ENCODE measurements at regions not wholly inside any gene's neighbourhood (a gene's known extent, or its start where the extent isn't known, plus 50 kb on each side); places are given as distances from the start of the nearest gene placed in this dataset.
"Not testable (repeated sequence)": the region's sequence is repeated elsewhere in the genome, so short reads cannot be mapped to it uniquely, and the experiment has no call there.

DNA sequence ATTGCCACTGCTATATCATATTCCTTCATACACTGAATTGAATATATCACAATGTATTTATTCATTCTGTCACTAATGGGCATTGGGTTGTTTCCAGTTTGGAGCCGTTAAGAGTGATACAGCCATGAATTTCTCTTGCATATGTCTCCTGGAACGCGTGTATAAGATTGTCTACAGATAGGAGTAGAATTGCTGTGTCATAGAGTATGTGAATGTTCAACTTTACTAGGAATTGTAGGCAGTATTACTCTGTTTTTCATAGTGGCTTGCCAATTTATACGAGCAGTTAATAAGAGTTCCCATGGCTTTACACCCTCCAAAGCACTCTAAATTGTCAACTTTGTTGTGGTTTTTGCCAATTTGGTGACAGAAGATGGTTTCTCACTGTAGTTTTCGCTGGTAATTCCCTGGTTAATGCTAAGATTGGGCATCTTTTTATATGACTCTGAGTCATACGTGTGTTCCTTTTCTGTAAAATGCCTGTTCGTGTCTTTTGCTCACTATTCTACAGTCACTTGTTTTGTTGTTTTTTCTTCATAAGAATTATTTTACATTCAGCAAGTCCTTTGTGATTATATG lies 136.1 kb upstream of the LIPC start:
- DNase-seq (ENCODE audit: low spot score): no peak

DNA sequence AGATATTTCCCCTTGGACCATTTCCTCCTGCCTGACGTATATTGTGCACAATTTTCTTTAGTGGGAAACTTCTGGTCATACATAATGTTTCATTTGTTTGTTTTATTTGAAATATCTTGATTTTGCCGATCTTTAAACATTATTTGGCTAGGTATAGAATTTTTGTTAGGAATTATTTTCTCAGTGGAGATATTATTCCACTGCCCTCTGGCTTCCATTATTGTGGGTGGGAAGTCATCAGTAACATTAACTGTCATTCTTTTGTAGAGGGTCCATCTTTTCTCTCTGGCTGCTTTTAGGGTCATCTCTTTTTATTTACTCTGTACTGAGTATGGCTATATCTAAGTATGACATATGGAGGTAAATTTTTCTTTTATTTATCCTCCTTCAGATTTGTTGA lies 135.5 kb upstream of the LIPC start:
- no peak for DNase-seq (ENCODE audit: low spot score)

DNA sequence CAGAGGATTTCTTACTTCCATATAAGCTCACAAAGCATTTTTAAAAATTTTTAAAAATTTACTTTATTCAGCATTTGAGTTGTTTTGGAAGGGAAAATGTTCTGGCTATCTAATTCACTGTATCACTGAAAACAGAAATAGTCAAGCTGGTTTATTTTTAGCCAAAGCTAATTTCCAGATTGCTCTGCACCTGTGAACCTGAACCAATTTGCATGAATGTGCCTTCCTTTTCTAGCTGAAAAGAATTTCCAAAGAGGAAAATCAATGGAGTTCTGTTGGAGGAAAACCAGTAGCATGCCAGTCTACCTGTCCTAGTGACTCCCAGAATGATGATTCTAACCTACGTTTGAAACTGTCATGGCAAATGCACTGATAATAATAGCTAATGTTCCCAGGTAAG lies 134.2 kb upstream of the LIPC start:
- no peak for DNase-seq (ENCODE audit: low spot score)

DNA sequence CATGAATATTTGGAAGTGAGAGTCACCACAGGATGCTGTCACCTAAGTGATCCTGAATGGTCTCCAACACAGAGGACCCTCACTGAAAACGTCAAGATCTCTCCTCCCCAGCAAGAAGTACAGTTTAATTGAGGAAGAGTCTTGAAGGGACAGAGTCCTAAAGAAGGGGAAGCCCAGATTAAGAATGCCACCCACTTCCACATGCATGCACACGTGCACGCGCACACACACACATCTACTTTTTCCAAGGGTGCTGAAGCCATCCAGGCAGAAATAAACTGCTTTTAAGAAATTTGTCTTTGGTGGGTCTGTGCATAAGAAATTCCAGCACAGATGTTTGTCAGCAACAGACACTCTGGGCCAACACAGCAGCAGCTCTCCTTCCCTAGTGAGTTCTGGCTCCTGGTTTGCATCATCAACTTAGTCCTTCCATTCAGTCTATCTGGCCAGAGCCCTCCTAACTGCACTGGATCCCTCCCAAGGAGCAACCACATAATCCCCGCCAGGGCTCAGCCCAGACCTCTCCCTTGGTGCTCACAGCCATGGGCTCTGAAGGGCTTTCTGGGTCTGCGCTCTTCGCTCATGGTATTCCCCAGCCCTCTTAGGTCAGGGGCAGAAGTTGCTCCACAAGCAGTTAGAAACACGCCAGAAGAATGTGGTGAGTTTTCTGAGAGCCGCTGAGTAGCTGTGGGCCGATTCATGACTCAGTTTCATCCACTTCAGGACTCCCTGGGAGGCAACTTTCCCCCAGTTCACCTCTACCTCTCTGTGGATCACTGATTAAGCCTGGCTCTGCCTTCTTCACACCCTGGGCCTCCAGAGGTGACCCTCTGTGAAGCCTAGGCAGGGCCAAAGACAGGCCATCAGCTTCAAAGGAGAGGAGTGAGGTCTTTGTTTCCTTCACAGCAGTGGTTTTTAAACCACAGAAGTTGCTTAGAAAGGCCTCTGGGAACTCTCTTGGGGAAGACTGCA lies 132.6 kb upstream of the LIPC start:
- DNase-seq (ENCODE audit: low spot score): no peak

DNA sequence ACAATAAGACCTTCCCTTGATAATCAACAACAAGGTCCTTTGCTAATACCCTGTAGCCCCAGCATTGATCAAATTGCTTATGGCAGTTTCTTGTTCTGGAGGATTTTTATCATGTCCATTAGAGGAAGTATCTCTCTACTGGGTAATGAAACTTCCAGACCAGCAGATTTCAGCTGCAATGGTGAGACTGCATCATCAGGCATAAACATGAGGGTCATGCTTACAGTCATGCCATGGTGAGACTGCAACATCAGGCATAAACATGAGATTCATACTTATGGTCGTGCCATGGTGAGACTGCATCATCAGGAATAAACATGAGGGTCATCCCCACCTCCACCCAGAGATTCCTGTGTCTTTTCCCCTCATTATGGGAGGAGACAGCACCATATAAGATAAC lies 129.0 kb upstream of the LIPC start:
- DNase-seq (ENCODE audit: low spot score): no peak

DNA sequence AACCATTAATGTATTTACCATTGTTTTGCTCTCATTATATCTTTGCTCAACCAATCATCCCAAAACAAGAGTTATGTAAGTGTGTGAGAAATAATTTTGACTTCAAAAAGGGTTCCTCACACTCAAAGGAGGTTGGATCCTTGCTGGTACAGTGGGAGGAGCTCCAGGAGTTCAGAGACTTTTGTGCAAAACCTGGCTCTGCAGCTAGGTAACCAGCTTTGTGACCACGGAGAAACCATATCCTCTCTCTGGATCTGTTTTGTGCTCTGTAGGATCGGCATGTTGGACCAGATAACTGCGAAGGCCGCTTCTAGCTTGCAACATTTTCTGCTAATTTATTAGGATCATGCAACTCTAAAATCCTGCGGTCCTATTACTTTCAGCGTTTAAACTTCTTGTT lies 128.6 kb upstream of the LIPC start:
- DNase-seq (ENCODE audit: low spot score): no peak

DNA sequence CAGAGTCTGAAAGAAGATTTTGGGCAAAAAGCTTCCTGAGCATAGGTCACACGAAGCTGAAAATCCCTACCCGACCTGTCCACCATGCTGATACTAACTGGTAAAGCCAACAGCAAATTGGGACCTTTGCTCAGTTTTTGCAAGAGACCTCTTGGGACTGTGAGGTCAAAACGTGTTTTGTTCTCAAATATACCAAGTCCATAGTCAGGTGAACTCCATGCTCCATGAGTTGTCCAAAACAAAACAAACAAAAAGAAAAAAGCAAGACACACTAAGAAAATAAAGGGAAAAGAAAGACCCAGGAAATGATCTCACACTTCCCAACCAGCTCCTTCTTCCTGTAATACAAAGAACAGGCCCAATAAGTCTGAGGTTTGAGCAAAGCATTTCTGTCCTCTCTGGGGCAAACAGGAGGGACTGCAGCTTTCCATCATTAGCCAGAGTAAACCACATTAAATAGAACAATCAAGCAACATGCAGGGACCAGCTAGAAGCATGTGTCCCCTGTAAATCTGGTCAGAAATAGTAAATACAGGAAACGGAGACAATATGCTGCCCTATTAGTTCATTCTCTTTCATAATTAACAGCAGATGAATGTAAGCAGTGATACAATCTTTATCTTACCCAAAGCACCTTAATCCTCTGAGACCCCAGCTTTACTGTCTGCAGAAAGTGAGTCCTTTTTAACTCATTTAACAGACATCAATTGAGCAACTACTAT lies 125.0 kb upstream of the LIPC start:
- DNase-seq (ENCODE audit: low spot score): no peak

DNA sequence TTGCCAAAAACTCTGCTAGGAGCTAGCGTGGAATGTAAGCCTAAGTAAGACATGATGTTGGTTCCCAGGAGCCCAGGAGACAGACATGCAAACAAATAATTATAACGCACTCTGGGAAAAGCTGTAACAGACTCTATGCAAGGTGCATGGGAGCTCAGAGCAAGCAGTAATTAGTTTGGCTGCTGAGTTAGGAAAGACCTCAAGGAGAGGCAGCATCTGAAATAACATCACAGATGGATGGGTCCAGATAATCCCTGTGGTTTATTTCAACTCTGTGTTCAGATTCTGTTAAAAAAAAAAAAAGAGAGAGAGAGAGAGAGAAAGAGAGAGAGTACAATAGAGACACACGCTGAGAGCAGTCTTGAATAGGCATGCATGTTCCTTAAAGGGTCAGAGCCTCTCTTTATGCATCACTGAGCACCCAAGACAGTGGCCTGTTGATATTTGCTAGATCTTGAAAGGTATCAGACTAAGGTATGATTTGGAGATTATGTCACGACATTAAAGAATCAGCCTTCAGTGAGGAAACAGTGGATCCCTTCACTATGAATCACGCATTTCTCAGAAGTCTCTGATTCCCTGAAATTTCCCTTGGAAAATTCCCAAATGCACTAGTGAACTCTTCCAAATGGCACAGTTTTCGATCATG lies 124.4 kb upstream of the LIPC start:
- DNase-seq (ENCODE audit: low spot score): no peak

DNA sequence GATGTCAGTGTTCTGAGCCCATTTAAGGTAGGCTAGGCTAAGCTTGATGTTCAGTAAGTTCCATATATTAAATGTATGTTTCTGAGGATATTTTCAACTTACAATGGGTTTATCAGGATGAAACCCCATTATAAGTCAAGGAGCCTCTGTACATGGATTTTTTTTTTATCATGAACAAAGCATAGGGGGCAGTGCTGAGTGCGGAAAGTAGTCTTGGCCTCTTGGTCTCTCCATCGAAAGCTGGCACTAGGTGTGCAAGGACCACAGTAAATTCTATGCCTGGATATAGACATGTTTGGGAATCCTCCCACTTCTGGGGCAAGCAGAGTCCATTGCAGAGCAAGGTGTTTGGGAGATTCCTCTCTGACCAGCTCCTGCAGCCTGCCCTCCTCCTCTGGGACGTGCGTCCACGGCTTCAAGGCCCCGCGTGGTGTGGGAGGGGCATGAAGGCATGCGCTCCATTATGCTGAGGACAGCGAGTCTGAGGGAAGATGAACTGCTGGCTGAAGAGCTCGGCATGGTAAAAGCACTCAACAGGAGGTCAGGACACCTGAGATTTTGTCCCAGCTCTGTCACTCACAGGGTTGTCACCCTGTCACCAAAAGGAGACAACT lies 122.9 kb upstream of the LIPC start:
- DNase-seq (ENCODE audit: low spot score): peak; percentile 32

DNA sequence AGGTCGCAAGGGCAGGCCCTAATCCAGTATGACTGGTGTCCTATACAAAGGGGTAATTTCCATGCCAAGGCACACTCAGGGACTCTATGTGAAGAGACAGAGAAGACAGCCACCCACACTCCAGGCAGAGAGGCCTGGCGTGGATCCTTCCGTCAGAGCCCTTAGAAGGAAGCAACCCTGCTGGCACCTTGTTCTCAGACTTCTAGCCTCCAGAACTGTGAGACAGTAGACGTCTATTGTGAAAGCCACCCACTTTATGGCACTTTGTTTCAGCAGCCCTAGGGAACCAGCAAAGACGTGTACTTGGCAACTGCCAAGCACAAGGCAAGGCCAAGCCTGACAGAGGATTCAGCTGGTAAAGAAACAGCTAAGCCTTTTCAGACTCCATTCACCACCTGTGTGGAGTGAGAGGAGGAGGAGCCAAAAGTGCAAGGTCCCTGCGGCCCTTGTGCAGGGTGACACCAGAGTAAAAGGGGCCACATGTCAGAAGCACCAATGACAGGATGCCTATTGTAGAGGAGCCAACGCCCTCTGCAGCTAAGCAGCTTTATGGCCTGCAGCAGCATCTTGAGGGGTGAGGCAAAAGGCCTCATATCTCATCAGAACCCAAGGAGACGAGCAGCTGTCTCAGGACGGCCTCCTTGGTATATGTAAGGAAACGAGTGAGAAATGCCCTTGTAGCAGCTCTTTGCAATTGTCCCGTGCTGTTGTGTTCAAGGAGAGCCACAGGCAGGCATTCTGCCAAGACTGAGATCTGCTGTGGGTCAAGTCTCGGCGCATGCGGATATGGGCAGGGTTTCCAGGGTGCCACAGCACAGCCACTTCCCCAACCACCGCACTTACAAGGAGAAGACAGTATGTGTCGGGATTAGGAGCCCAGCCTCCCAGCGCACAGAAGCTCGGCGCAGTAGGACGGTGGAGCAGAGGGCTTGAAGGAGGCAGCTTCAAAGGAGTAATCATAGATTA lies 121.5 kb upstream of the LIPC start:
- no peak for DNase-seq (ENCODE audit: low spot score)

DNA sequence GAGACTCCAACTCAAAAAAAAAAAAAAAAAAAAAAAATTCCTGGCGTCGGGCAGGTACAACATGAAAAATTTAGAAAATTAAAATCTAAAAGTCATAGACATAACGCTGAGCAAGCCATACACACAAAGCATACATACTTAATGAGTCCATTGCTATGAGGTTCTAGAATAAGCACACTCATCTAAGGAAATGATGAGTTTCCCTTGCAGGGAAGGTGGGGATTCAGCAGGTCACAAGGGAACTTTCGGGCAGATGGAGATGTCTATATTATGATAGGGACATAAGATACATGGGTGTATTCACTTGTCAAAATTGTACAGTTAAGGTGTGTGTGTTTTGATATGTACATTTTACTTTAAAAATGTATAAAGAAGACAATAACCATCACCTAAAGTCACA lies 120.2 kb upstream of the LIPC start:
- no peak for DNase-seq (ENCODE audit: low spot score)

DNA sequence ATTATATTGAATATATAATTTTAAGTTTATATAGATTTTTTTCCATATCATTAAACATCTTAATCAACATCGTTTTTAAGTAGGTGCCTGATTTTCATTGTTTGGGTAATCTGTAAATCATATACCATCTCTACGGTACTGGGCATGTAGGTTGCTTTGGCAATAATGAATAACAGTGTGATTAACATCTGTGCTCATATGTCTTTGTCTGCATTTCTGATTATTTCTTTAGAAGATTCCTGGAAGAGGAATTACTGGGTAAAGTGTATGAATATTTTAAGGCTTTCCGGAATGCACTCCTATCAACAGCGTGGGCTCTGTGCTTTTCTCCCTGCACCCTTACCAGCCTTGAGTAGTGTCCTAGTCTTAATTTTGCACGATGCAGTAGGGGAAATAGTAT lies 119.8 kb upstream of the LIPC start:
- no peak for DNase-seq (ENCODE audit: low spot score)

DNA sequence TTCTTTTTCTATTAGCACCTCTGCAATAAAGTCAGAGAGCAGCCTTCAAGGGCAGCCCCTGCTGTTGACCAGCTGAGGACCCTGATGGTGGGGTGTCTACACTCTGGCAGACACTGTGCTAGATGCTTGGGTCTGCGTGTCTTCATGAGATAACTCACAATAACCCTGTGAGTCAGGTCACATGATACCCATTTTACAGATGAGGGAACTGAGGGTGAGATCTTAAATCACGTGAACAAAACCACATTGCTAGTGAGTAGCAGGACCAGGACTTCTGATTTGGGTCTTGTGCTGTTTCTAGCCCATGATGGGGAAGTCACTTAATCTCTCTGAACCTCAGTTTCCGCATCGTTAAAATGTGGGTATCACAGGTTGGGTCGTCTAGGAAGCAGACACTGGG lies 118.5 kb upstream of the LIPC start:
- DNase-seq (ENCODE audit: low spot score): no peak

DNA sequence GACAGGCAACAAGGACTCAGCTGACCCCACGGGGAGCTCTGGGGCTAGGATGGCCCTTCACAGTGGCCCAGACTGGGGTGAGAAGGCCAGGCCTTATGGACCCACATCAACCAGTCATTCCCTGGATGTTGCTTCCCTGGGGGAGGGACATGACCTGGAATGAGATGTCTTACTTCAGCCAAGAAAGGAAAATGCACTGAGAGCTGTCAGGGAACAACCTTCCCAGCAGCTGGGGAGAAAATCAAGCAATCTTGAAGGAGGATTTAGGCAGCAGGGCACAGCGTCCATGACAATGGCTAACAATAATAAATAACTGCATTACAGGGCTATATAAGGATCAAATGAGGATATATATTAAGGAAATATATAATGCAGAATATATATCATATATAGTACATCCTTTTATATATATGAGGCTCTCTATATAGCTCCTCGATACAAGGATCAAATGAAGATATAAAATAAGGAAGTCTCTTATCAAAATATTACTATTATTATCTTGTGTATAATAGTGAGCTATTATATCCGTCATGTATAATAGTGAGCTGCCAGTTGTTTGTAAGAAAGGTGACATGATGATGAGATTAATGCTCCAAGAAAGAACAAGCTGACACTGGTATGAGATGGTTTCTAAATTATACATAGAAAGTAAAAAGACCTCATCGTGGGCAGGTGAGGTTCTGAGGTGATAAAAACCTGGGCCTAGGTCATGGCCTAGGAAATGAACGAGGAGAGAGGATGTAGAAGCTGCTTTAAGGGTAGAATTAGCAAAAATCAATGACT lies 117.8 kb upstream of the LIPC start:
- DNase-seq (ENCODE audit: low spot score): no peak

DNA sequence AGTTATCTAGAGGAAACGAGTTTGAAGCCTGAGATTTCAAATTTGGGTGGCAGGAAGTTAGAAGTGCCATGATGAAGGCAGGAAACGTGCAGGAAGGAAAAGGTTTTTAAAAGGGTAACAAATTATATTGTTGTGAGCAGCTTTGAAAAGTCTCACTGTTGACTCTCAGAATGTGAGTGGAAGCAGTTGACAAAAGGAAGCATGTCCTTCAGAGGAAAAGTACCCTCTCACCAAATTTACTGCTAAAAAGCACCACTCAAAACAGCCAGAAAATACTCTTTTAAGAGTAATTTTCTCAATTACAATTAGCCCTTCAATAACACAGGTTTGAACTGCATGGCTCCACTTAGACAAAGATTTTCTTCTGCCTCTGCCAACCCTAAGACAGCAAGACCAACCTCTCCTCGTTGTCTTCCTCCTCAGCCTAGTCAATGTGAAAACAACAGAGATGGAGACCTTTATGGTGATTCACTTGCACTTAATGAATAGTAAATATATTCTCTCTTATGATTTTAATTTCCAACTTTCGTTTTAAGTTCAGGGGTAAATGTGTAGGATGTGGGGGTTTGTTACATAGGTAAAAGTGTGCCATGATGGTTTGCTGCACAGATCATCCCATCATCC lies 117.1 kb upstream of the LIPC start:
- no peak for DNase-seq (ENCODE audit: low spot score)

DNA sequence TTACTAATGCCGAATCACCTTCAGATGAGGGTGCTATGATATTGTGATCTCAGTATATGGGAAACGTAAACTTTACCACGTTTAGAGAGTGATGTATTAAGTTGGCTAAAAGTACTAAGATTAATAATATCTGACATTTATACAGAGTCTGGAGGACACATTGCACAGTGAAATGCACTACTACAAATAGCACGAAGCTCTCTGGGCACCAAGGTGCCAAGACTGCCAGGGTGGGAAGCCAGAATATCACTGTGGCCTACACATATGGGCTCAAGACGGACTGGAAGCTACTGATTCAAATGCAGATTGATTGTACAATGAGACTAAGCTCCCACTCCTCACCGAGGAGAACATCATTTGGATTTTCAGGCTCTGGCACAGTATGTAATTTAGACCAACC lies 113.3 kb upstream of the LIPC start:
- DNase-seq (ENCODE audit: low spot score): no peak

DNA sequence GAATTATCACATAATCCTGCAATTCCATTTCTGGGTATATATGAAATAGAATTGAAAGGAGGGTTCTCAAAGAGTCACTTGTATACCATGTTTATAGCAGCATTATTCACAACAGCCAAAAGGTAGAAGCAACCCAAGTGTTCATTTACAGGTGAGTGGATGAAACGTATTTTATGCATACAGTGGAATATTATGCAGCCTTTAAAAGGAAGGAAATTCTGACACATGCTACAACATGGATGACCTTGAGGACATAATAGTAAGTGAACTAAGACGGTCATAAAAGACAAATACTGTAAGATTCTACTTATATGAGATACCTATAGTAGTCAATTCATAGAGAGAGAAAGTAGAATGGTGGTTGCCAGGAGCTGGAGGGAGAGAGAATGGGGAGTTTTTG lies 110.8 kb upstream of the LIPC start:
- DNase-seq (ENCODE audit: low spot score): no peak

DNA sequence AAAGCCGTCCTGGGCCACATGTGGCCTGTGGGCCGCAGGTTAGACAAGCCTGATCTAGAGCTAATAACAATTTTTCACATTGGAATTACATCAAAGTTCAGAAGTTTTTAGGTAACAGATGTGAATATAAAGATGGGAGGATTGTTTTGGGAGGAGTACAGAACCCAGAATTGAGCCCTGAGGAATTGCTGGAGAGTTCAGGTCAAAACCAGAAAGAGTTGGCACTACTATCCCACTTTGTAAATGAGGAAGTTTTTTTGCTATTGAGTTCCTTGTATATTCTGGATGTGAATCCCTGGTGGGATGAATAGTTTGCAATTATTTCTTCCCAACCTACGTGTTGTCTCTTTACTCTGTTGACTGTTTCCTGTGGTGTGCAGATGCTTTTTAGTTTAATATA lies 109.5 kb upstream of the LIPC start:
- no peak for DNase-seq (ENCODE audit: low spot score)

DNA sequence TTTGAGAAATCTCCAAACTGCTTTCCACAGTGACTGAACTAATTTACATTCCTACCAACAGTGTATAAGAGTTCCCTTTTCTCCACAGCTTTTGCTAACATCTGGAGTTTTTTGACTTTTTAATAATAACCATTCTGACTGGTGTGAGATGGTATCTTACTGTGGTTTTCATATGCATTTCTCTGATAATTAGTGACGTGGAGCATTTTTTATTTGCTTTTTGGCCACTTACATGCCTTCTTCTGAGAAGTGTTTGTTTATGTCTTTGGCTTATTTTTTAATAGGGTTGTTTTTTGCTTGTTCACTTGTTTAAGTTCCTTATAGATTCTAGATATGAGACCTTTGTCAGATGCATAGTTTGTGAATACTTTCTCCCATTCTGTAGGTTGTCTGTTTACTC lies 108.5 kb upstream of the LIPC start:
- DNase-seq (ENCODE audit: low spot score): not testable (repeated sequence)
